ENCODE measurements at regions not wholly inside any gene's neighbourhood (a gene's known extent, or its start where the extent isn't known, plus 50 kb on each side); places are given as distances from the start of the nearest gene placed in this dataset.

DNA sequence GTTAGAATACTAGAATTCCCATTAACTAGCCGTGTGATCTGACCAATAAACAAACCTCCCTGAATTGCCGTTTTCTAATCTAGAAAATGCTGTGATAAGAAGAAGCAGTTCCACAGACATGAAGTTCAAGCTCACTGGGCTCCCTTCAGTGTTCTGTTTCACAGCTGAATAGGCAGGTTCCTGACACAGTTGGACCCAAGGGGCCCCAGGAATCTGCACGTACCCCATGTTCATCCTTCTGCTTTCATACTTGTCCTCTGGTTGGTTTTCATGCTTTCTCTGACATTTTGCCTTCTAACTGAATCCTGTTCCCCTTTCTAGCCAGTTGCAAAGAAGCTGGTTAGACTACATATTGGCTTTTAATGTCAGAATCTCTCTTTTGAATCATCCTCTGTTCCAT, 374.1 kb upstream of the MAD2L1 start:
- no peak for TF ChIP-seq CREB1 (IDR thresholded peaks at IDR 0.05; ENCODE audit: low read depth)
- no peak for TF ChIP-seq TCF12 (IDR thresholded peaks at IDR 0.05; ENCODE audit: low read depth)
- no peak for TF ChIP-seq TEAD4 (IDR thresholded peaks at IDR 0.05)
- no peak for TF ChIP-seq YY1 (IDR thresholded peaks at IDR 0.05; ENCODE audit: low read depth)
- no peak for TF ChIP-seq RAD21 (IDR thresholded peaks at IDR 0.05; ENCODE audit: low read depth)
- TF ChIP-seq ZBTB7A (IDR thresholded peaks at IDR 0.05; ENCODE audit: low read depth), result no peak
- TF ChIP-seq NFIC (IDR thresholded peaks at IDR 0.05), result no peak
- no peak for TF ChIP-seq CEBPB (IDR thresholded peaks at IDR 0.05)
- no peak for TF ChIP-seq FOXM1 (IDR thresholded peaks at IDR 0.05; ENCODE audit: borderline replicate concordance, low read depth)
- TF ChIP-seq, protein P1, sequence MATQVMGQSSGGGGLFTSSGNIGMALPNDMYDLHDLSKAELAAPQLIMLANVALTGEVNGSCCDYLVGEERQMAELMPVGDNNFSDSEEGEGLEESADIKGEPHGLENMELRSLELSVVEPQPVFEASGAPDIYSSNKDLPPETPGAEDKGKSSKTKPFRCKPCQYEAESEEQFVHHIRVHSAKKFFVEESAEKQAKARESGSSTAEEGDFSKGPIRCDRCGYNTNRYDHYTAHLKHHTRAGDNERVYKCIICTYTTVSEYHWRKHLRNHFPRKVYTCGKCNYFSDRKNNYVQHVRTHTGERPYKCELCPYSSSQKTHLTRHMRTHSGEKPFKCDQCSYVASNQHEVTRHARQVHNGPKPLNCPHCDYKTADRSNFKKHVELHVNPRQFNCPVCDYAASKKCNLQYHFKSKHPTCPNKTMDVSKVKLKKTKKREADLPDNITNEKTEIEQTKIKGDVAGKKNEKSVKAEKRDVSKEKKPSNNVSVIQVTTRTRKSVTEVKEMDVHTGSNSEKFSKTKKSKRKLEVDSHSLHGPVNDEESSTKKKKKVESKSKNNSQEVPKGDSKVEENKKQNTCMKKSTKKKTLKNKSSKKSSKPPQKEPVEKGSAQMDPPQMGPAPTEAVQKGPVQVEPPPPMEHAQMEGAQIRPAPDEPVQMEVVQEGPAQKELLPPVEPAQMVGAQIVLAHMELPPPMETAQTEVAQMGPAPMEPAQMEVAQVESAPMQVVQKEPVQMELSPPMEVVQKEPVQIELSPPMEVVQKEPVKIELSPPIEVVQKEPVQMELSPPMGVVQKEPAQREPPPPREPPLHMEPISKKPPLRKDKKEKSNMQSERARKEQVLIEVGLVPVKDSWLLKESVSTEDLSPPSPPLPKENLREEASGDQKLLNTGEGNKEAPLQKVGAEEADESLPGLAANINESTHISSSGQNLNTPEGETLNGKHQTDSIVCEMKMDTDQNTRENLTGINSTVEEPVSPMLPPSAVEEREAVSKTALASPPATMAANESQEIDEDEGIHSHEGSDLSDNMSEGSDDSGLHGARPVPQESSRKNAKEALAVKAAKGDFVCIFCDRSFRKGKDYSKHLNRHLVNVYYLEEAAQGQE (IDR thresholded peaks at IDR 0.05; ENCODE audit: low read depth), result no peak
- no peak for TF ChIP-seq MAX (IDR thresholded peaks at IDR 0.05)
- no peak for TF ChIP-seq TAF1 (IDR thresholded peaks at IDR 0.05; ENCODE audit: low read depth)
- TF ChIP-seq, protein P2, sequence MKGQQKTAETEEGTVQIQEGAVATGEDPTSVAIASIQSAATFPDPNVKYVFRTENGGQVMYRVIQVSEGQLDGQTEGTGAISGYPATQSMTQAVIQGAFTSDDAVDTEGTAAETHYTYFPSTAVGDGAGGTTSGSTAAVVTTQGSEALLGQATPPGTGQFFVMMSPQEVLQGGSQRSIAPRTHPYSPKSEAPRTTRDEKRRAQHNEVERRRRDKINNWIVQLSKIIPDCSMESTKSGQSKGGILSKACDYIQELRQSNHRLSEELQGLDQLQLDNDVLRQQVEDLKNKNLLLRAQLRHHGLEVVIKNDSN (IDR thresholded peaks at IDR 0.05), result no peak
- no peak for TF ChIP-seq EP300 (IDR thresholded peaks at IDR 0.05; ENCODE audit: borderline replicate concordance)

DNA sequence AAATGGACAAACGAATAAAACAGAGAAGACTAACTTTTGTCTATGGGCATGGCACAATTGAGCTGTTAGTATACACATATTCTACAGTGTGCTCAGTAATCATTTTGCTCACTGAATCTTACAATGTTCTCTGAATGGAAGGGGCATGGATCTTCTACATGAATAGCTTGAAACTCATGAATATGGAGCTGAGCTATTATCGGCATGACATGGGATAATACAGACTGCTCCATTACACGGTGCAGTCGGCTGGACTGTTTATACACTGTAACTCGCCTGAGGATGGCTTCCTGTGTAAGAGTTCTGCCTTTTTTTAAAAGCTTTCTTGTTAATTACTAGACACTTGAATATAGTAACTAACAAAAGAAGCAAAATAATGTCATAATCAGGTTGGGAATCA, 368.5 kb upstream of the MAD2L1 start:
- TF ChIP-seq RAD21 (IDR thresholded peaks at IDR 0.05; ENCODE audit: low read depth), result no peak
- no peak for TF ChIP-seq TCF12 (IDR thresholded peaks at IDR 0.05; ENCODE audit: low read depth)
- no peak for TF ChIP-seq CEBPB (IDR thresholded peaks at IDR 0.05)
- no peak for TF ChIP-seq FOXM1 (IDR thresholded peaks at IDR 0.05; ENCODE audit: borderline replicate concordance, low read depth)
- no peak for TF ChIP-seq ZBTB7A (IDR thresholded peaks at IDR 0.05; ENCODE audit: low read depth)
- TF ChIP-seq, protein P1 (IDR thresholded peaks at IDR 0.05; ENCODE audit: low read depth), result no peak
- no peak for TF ChIP-seq TAF1 (IDR thresholded peaks at IDR 0.05; ENCODE audit: low read depth)
- TF ChIP-seq TEAD4 (IDR thresholded peaks at IDR 0.05), result no peak
- no peak for TF ChIP-seq YY1 (IDR thresholded peaks at IDR 0.05; ENCODE audit: low read depth)
- TF ChIP-seq EP300 (IDR thresholded peaks at IDR 0.05; ENCODE audit: borderline replicate concordance), result no peak
- TF ChIP-seq CREB1 (IDR thresholded peaks at IDR 0.05; ENCODE audit: low read depth), result no peak
- TF ChIP-seq, protein P2 (IDR thresholded peaks at IDR 0.05), result no peak
- no peak for TF ChIP-seq NFIC (IDR thresholded peaks at IDR 0.05)
- no peak for TF ChIP-seq EGR1 (IDR thresholded peaks at IDR 0.05)
- no peak for TF ChIP-seq MAX (IDR thresholded peaks at IDR 0.05)

DNA sequence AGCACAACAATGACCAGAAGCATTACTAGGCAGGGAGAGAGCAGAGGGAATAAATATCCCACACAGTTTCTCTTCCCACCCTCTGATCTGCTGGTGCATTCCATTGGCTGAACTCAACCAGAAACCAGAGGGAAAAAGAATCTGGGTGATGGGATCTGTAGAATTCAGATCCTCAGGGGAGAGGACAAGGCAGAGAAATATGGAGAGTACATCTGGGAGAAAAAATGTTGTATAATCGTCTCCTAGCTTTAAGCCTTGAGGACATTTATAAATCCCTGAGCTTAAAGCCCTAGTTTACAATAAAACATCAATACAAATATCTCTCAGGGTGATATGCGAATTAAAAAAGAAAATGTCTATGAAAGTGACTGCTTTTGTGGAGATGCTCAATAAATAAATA, 368.1 kb upstream of the MAD2L1 start:
- TF ChIP-seq CREB1 (IDR thresholded peaks at IDR 0.05; ENCODE audit: low read depth) (no peak), TAF1 (IDR thresholded peaks at IDR 0.05; ENCODE audit: low read depth) (no peak), YY1 (IDR thresholded peaks at IDR 0.05; ENCODE audit: low read depth) (no peak), TEAD4 (IDR thresholded peaks at IDR 0.05) (no peak), EP300 (IDR thresholded peaks at IDR 0.05; ENCODE audit: borderline replicate concordance) (no peak), TCF12 (IDR thresholded peaks at IDR 0.05; ENCODE audit: low read depth) (no peak), FOXM1 (IDR thresholded peaks at IDR 0.05; ENCODE audit: borderline replicate concordance, low read depth) (no peak), NFIC (IDR thresholded peaks at IDR 0.05) (no peak), MAX (IDR thresholded peaks at IDR 0.05) (no peak), EGR1 (IDR thresholded peaks at IDR 0.05) (no peak), ZBTB7A (IDR thresholded peaks at IDR 0.05; ENCODE audit: low read depth) (no peak), CEBPB (IDR thresholded peaks at IDR 0.05) (no peak), RAD21 (IDR thresholded peaks at IDR 0.05; ENCODE audit: low read depth) (no peak)
- TF ChIP-seq, protein P2 (IDR thresholded peaks at IDR 0.05), result no peak
- TF ChIP-seq, protein P1 (IDR thresholded peaks at IDR 0.05; ENCODE audit: low read depth), result no peak

All from Ishikawa (cell line).